Smooth muscle cell (in vitro differentiated cells): ENCODE measurements at regions not wholly inside any gene's neighbourhood (a gene's known extent, or its start where the extent isn't known, plus 50 kb on each side); places are given as distances from the start of the nearest gene placed in this dataset.

Experiments used
- DNase-seq: peaks from one replicate; lab custom pipeline; 2025; ENCODE audit not compliant: unreplicated experiment; lab: John Stamatoyannopoulos, UW
- H2AFZ ChIP-seq: fragments of 200-600 bp; sonication (generic); 2 replicates; pipeline ENCODE4 v1.6.0; 2016; ENCODE audit warnings: antibody characterized with exemption, low read depth, mild to moderate bottlenecking
- H3F3A ChIP-seq: fragments of 200-600 bp; sonication (generic); 2 replicates; pipeline ENCODE4 v1.6.0; 2017; ENCODE audit warnings: antibody characterized with exemption, low read depth
- H3K27ac ChIP-seq: fragments of 200-600 bp; sonication (generic); 2 replicates; pipeline ENCODE4 v1.5.1; 2016; ENCODE audit warnings: low read depth, mild to moderate bottlenecking
- H3K27me3 ChIP-seq: fragments of 200-600 bp; sonication (generic); 2 replicates; pipeline ENCODE4 v1.6.1; 2016; ENCODE audit warnings: low read depth, mild to moderate bottlenecking
- H3K36me3 ChIP-seq: fragments of 200-600 bp; sonication (generic); 2 replicates; pipeline ENCODE4 v1.5.1; 2016; ENCODE audit warnings: low read depth
- H3K4me1 ChIP-seq: fragments of 200-600 bp; sonication (generic); 2 replicates; pipeline ENCODE4 v1.5.1; 2016; ENCODE audit warnings: low read depth
- H3K4me2 ChIP-seq: fragments of 200-600 bp; sonication (generic); 2 replicates; pipeline ENCODE4 v1.6.0; 2016; ENCODE audit warnings: mild to moderate bottlenecking
- H3K4me3 ChIP-seq: fragments of 200-600 bp; sonication (generic); 2 replicates; pipeline ENCODE4 v1.5.1; 2016; ENCODE audit warnings: mild to moderate bottlenecking
- H3K79me2 ChIP-seq: fragments of 200-600 bp; sonication (generic); 2 replicates; pipeline ENCODE4 v1.6.0; 2016; ENCODE audit warnings: low read depth, mild to moderate bottlenecking
- H3K9ac ChIP-seq: fragments of 200-600 bp; sonication (generic); 2 replicates; pipeline ENCODE4 v1.6.0; 2016; ENCODE audit warnings: low read depth
- H3K9me3 ChIP-seq: fragments of 200-600 bp; sonication (generic); replicated peaks from 2 replicates; pipeline ENCODE4 v1.5.1; 2016; ENCODE audit warnings: low read depth
- H4K20me1 ChIP-seq: fragments of 200-600 bp; sonication (generic); 2 replicates; pipeline ENCODE4 v1.6.0; 2016; ENCODE audit warnings: low read depth
- WGBS: methylation state at CpG from one replicate; pipeline ENCODE4 v1.1.7; 2016; ENCODE audit warnings: low lambda C conversion rate; 5-methylcytosine and 5-hydroxymethylcytosine counted together
- TF ChIP-seq, protein P1 (sequence below): fragments of 200-600 bp; sonication (generic); IDR thresholded peaks from 2 replicates; pipeline ENCODE4 v1.5.1; 2017; ENCODE audit warnings: borderline replicate concordance, mild to moderate bottlenecking, antibody characterized with exemption; ENCODE audit not compliant: insufficient read depth, poor library complexity, severe bottlenecking

- no peaks in the 10 kb centered on the region for H3K36me3 ChIP-seq
- H3K79me2 ChIP-seq, result no peaks in the 10 kb centered on the region
- WGBS, result 48% methylated on average over 7 of the region's 7 CpGs
- no peak overlapping the region for H3K4me3 ChIP-seq
- TF ChIP-seq, protein P1, sequence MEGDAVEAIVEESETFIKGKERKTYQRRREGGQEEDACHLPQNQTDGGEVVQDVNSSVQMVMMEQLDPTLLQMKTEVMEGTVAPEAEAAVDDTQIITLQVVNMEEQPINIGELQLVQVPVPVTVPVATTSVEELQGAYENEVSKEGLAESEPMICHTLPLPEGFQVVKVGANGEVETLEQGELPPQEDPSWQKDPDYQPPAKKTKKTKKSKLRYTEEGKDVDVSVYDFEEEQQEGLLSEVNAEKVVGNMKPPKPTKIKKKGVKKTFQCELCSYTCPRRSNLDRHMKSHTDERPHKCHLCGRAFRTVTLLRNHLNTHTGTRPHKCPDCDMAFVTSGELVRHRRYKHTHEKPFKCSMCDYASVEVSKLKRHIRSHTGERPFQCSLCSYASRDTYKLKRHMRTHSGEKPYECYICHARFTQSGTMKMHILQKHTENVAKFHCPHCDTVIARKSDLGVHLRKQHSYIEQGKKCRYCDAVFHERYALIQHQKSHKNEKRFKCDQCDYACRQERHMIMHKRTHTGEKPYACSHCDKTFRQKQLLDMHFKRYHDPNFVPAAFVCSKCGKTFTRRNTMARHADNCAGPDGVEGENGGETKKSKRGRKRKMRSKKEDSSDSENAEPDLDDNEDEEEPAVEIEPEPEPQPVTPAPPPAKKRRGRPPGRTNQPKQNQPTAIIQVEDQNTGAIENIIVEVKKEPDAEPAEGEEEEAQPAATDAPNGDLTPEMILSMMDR, result no peak
- H3F3A ChIP-seq, result no peaks in the 10 kb centered on the region
- DNase-seq, result no peak
- no peak overlapping the region for H3K9ac ChIP-seq
- no peak overlapping the region for H2AFZ ChIP-seq
- no peaks in the 10 kb centered on the region for H3K27me3 ChIP-seq
- H3K4me1 ChIP-seq, result peaks cover 19% of the 10 kb centered on the region
- no peaks in the 10 kb centered on the region for H4K20me1 ChIP-seq
- no peaks in the 10 kb centered on the region for H3K9me3 ChIP-seq
- no peak overlapping the region for H3K27ac ChIP-seq
- no peak overlapping the region for H3K4me2 ChIP-seq
Observed at GRCh38 chr1:90502194-90502593, 214.9 kb downstream of the BARHL2 start.

GRCh38 chr1:90501281-90501680 lies 215.8 kb downstream of the BARHL2 start:
- DNase-seq, result no peak
- H3K4me1 ChIP-seq, result peaks cover 19% of the 10 kb centered on the region
- no peak overlapping the region for H2AFZ ChIP-seq
- H3K4me2 ChIP-seq, result no peak overlapping the region
- no peaks in the 10 kb centered on the region for H3K79me2 ChIP-seq
- H3K9me3 ChIP-seq, result no peaks in the 10 kb centered on the region
- no peaks in the 10 kb centered on the region for H3K36me3 ChIP-seq
- 57% methylated on average over 3 of the region's 3 CpGs for WGBS
- no peaks in the 10 kb centered on the region for H3F3A ChIP-seq
- no peaks in the 10 kb centered on the region for H3K27me3 ChIP-seq
- TF ChIP-seq, protein P1, result no peak
- H3K9ac ChIP-seq, result no peak overlapping the region
- no peaks in the 10 kb centered on the region for H4K20me1 ChIP-seq
- H3K27ac ChIP-seq, result no peak overlapping the region
- no peak overlapping the region for H3K4me3 ChIP-seq

DNA sequence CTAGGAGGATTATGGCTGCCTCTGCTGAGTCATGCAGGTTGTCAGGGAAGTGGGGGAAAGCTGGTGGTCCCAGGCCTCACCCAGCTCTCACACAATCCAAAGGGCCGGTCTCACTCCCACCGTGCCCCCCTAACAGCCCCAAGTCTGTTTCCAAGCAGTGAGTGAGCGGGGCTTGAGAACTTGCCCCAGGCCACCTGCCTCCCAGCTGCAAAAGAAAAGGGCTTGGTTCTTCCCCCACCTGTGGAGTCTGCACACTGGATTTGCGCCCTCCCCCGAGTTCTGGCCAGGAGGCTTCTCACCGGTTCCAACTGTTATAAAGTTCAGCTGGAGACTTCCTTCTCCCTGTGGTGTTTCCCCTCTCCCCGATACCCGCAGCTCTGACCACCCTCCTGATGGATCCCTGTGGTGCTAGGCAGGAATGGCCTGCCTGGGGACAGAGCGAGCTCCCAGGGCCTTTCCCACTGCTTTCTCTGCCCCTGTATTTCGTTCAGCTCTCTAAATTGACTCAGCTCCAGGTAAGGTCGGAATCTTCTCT lies 222.3 kb downstream of the BARHL2 start:
- Histone ChIP-seq H3K27me3 (no peaks in the 10 kb centered on the region), H3K9me3 (no peaks in the 10 kb centered on the region), H3K9ac (no peak overlapping the region), H3K36me3 (no peaks in the 10 kb centered on the region), H3K27ac (no peak overlapping the region), H3K4me3 (no peak overlapping the region), H3K4me1 (no peaks in the 10 kb centered on the region), H3K79me2 (no peaks in the 10 kb centered on the region), H3K4me2 (no peak overlapping the region), H2AFZ (no peak overlapping the region), H3F3A (no peaks in the 10 kb centered on the region), H4K20me1 (no peaks in the 10 kb centered on the region)
- no peak for DNase-seq
- WGBS, result 84% methylated on average over 11 of the region's 11 CpGs
- TF ChIP-seq, protein P1, result no peak

- H3K4me2 ChIP-seq, result peak overlapping the region; percentile 63
- H3K4me1 ChIP-seq, result peaks cover 3% of the 10 kb centered on the region
- no peaks in the 10 kb centered on the region for H3K36me3 ChIP-seq
- no peaks in the 10 kb centered on the region for H3K79me2 ChIP-seq
- no peaks in the 10 kb centered on the region for H3K27me3 ChIP-seq
- TF ChIP-seq, protein P1, result no peak
- H3K27ac ChIP-seq, result peak overlapping the region; percentile 66
- no peak for DNase-seq
- 40% methylated on average over 5 of the region's 5 CpGs for WGBS
- no peak overlapping the region for H3K4me3 ChIP-seq
- no peaks in the 10 kb centered on the region for H3F3A ChIP-seq
- no peaks in the 10 kb centered on the region for H4K20me1 ChIP-seq
- no peaks in the 10 kb centered on the region for H3K9me3 ChIP-seq
- no peak overlapping the region for H2AFZ ChIP-seq
- no peak overlapping the region for H3K9ac ChIP-seq
Observed at GRCh38 chr1:90488451-90488850, 228.7 kb downstream of the BARHL2 start.
